Fibroblast of lung (primary cell): ENCODE measurements at regions not wholly inside any gene's neighbourhood (a gene's known extent, or its start where the extent isn't known, plus 50 kb on each side); places are given as distances from the start of the nearest gene placed in this dataset.

Experiments used
- DNase-seq, 2 donors: peaks; one replicate each; pipeline versions ENCODE4 v3.0.0 to v3.0.0-alpha.2; 2010; ENCODE audit warnings: low read depth in 2 of 2
- H2AFZ ChIP-seq: 2 replicates; pipeline ENCODE4 v1.5.1; 2012; ENCODE audit warnings: low read length, control low read depth, inconsistent platforms
- H3K27ac ChIP-seq: 2 replicates; pipeline ENCODE4 v1.5.1; 2011; ENCODE audit warnings: low read length, control low read depth; ENCODE audit not compliant: insufficient read depth
- H3K27me3 ChIP-seq: 2 replicates; pipeline ENCODE4 v1.5.1; 2011; ENCODE audit warnings: mild to moderate bottlenecking, low read length; ENCODE audit not compliant: control insufficient read depth, insufficient read depth
- H3K36me3 ChIP-seq: 2 replicates; pipeline ENCODE4 v1.5.1; 2011; ENCODE audit warnings: low read length; ENCODE audit not compliant: control insufficient read depth, insufficient read depth
- H3K4me1 ChIP-seq: 2 replicates; pipeline ENCODE4 v1.5.1; 2011; ENCODE audit warnings: low read length; ENCODE audit not compliant: control insufficient read depth, insufficient read depth; ENCODE audit errors: extremely low read depth
- H3K4me2 ChIP-seq: 2 replicates; pipeline ENCODE4 v1.5.1; 2011; ENCODE audit warnings: low read length, control low read depth; ENCODE audit not compliant: insufficient read depth; ENCODE audit errors: extremely low read depth
- H3K4me3 ChIP-seq, 4 experiments: fragments of 200-600 bp in 1 of 4; sonication (generic) in 1 of 4; replicated peaks in 1 of 4; 2 replicates each; pipeline ENCODE4 v1.5.1; 2011 to 2016; ENCODE audit warnings: low read length in 4 of 4, low read depth in 3 of 4, mild to moderate bottlenecking in 3 of 4, control low read depth in 2 of 4, inconsistent platforms in 1 of 4, mixed read lengths in 1 of 4; ENCODE audit not compliant: insufficient read depth in 1 of 4; ENCODE audit errors: control extremely low read depth in 1 of 4
- H3K79me2 ChIP-seq: 2 replicates; pipeline ENCODE4 v1.5.1; 2012; ENCODE audit warnings: mild to moderate bottlenecking, low read length, inconsistent platforms; ENCODE audit not compliant: control insufficient read depth, insufficient read depth
- H3K9ac ChIP-seq: 2 replicates; pipeline ENCODE4 v1.5.1; 2011; ENCODE audit warnings: mild to moderate bottlenecking, low read length, control low read depth; ENCODE audit not compliant: insufficient read depth
- H3K9me3 ChIP-seq: 2 replicates; pipeline ENCODE4 v1.5.1; 2012; ENCODE audit warnings: low read depth, low read length; ENCODE audit not compliant: control insufficient read depth, insufficient read depth
- H4K20me1 ChIP-seq: 2 replicates; pipeline ENCODE4 v1.5.1; 2011; ENCODE audit warnings: low read length; ENCODE audit not compliant: control insufficient read depth, insufficient read depth; ENCODE audit errors: extremely low read depth
- EZH2 ChIP-seq: IDR thresholded peaks from 2 replicates; pipeline ENCODE4 v1.5.1; 2012; ENCODE audit warnings: low read length, control low read depth, mild to moderate bottlenecking; ENCODE audit errors: missing control alignments
- TF ChIP-seq, protein P1 (sequence below), 2 donors: IDR thresholded peaks in 1 of 2; conservative IDR thresholded peaks in 1 of 2; 1 replicate in 1 of 2; 2 replicates in 1 of 2; pipeline ENCODE4 v1.5.1; 2011 to 2012; ENCODE audit warnings: low read length in 2 of 2, control low read depth in 1 of 2, inconsistent platforms in 1 of 2, low read depth in 1 of 2, mild to moderate bottlenecking in 1 of 2

DNA sequence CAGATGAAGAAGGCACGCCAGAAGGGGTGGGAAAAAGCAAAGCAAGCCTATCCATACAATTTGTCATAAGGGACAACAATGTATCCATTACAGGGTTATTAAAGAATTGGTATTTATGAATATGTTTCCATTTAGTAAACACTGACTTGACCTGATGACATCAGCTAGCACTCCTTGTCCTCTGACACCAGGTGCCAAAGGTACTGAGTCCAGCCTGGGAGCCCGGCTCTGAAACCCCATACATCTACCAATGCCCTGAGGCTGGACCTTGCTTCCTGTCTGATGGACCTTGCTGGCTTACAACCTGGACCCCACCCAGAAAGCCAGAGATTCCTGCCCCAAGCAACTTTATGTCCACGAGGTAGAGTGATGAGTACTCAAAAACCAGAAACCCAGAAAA lies 263.0 kb upstream of the ATP11B start:
- Histone ChIP-seq H3K27me3 (no peaks in the 10 kb centered on the region), H3K79me2 (no peaks in the 10 kb centered on the region), H3K4me3 (no peak overlapping the region), H2AFZ (no peak overlapping the region), H4K20me1 (no peaks in the 10 kb centered on the region), H3K9ac (no peak overlapping the region), H3K4me1 (no peaks in the 10 kb centered on the region), H3K27ac (no peak overlapping the region), H3K9me3 (no peaks in the 10 kb centered on the region), H3K36me3 (no peaks in the 10 kb centered on the region), H3K4me2 (no peak overlapping the region)
- DNase-seq, result no peak
- no peak for TF ChIP-seq EZH2
- TF ChIP-seq, protein P1, sequence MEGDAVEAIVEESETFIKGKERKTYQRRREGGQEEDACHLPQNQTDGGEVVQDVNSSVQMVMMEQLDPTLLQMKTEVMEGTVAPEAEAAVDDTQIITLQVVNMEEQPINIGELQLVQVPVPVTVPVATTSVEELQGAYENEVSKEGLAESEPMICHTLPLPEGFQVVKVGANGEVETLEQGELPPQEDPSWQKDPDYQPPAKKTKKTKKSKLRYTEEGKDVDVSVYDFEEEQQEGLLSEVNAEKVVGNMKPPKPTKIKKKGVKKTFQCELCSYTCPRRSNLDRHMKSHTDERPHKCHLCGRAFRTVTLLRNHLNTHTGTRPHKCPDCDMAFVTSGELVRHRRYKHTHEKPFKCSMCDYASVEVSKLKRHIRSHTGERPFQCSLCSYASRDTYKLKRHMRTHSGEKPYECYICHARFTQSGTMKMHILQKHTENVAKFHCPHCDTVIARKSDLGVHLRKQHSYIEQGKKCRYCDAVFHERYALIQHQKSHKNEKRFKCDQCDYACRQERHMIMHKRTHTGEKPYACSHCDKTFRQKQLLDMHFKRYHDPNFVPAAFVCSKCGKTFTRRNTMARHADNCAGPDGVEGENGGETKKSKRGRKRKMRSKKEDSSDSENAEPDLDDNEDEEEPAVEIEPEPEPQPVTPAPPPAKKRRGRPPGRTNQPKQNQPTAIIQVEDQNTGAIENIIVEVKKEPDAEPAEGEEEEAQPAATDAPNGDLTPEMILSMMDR (conservative IDR thresholded peaks at IDR 0.05 in 1 of 2, IDR thresholded peaks at IDR 0.05 in 1 of 2; ENCODE audit: low read depth in 1 of 2, low read length in 2 of 2), result no peak

DNA sequence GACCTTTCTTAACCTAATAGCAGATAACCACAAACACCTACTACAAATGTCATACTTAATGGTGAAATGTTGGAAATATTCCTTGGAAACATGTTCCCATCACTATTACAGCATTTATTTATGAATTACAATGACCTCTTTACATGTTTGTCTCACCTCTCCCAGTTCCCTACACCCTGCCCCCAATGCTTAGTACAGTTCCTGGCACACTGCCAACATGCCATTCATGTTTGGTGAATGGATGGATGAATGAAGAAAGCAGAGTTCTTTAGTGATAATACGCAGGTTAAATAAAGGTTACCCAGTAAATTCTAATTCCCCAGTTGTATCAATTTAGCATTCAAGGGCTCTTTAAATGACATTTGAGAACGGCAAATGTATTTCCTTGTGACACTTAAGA lies 259.9 kb upstream of the ATP11B start:
- H3K9ac ChIP-seq, result no peak overlapping the region
- no peak overlapping the region for H2AFZ ChIP-seq
- no peak overlapping the region for H3K27ac ChIP-seq
- no peak overlapping the region for H3K4me3 ChIP-seq
- H3K36me3 ChIP-seq, result no peaks in the 10 kb centered on the region
- DNase-seq, result no peak
- TF ChIP-seq, protein P1 (conservative IDR thresholded peaks at IDR 0.05 in 1 of 2, IDR thresholded peaks at IDR 0.05 in 1 of 2; ENCODE audit: low read depth in 1 of 2, low read length in 2 of 2), result no peak
- no peak for TF ChIP-seq EZH2
- no peaks in the 10 kb centered on the region for H3K4me1 ChIP-seq
- no peaks in the 10 kb centered on the region for H4K20me1 ChIP-seq
- H3K27me3 ChIP-seq, result no peaks in the 10 kb centered on the region
- H3K79me2 ChIP-seq, result no peaks in the 10 kb centered on the region
- H3K4me2 ChIP-seq, result no peak overlapping the region
- H3K9me3 ChIP-seq, result no peaks in the 10 kb centered on the region

DNA sequence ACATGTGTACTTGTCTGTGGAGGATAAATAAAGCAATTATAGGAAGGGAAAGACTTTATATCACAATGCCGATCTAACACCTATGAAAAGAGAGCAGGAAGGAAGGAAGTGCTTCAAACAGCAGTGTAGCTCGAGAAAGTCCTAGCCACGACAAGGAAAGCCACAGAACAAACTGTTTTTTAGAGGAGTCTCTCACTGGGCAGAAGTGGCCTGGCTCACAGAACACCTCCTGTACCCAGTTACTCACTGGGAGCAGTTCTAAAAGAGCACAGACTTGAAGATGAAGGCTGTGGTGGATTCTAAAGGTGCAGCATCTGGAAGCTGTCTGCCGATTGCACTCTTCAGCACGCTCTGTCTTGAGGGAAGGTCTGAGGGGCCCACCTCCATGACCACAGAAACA lies 248.8 kb upstream of the ATP11B start:
- DNase-seq, result no peak

More for the DNA sequence above, 248.8 kb upstream of the ATP11B start:
- Histone ChIP-seq H3K4me1 (no peaks in the 10 kb centered on the region), H3K79me2 (no peaks in the 10 kb centered on the region), H4K20me1 (no peaks in the 10 kb centered on the region), H3K27me3 (no peaks in the 10 kb centered on the region), H3K4me2 (no peak overlapping the region), H3K9ac (no peak overlapping the region), H3K36me3 (no peaks in the 10 kb centered on the region), H3K27ac (no peak overlapping the region), H3K9me3 (no peaks in the 10 kb centered on the region), H2AFZ (no peak overlapping the region), H3K4me3 (no peak overlapping the region)
- TF ChIP-seq, protein P1 (conservative IDR thresholded peaks at IDR 0.05 in 1 of 2, IDR thresholded peaks at IDR 0.05 in 1 of 2; ENCODE audit: low read depth in 1 of 2, low read length in 2 of 2), result no peak
- no peak for TF ChIP-seq EZH2
